LNCaP clone FGC (cell line): ENCODE measurements at regions not wholly inside any gene's neighbourhood (a gene's known extent, or its start where the extent isn't known, plus 50 kb on each side); places are given as distances from the start of the nearest gene placed in this dataset.

Experiments
- DNase-seq: peaks from one replicate; pipeline ENCODE4 v3.0.0-alpha.2; 2011; ENCODE audit warnings: low read depth
- H3K4me3 ChIP-seq: 2 replicates; pipeline ENCODE4 v1.5.1; 2011; ENCODE audit warnings: mild to moderate bottlenecking, low read depth, low read length, control low read depth
- TF ChIP-seq, protein P1 (sequence below): IDR thresholded peaks from 2 replicates; pipeline ENCODE4 v1.5.1; 2012; ENCODE audit warnings: mild to moderate bottlenecking; ENCODE audit not compliant: control insufficient read depth, insufficient read depth; ENCODE audit errors: extremely low read depth

GRCh38 chr14:65208548-65208947, 106.2 kb upstream of the MAX start:
- no peak overlapping the region for H3K4me3 ChIP-seq
- TF ChIP-seq, protein P1, sequence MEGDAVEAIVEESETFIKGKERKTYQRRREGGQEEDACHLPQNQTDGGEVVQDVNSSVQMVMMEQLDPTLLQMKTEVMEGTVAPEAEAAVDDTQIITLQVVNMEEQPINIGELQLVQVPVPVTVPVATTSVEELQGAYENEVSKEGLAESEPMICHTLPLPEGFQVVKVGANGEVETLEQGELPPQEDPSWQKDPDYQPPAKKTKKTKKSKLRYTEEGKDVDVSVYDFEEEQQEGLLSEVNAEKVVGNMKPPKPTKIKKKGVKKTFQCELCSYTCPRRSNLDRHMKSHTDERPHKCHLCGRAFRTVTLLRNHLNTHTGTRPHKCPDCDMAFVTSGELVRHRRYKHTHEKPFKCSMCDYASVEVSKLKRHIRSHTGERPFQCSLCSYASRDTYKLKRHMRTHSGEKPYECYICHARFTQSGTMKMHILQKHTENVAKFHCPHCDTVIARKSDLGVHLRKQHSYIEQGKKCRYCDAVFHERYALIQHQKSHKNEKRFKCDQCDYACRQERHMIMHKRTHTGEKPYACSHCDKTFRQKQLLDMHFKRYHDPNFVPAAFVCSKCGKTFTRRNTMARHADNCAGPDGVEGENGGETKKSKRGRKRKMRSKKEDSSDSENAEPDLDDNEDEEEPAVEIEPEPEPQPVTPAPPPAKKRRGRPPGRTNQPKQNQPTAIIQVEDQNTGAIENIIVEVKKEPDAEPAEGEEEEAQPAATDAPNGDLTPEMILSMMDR, result no peak
- no peak for DNase-seq

DNA sequence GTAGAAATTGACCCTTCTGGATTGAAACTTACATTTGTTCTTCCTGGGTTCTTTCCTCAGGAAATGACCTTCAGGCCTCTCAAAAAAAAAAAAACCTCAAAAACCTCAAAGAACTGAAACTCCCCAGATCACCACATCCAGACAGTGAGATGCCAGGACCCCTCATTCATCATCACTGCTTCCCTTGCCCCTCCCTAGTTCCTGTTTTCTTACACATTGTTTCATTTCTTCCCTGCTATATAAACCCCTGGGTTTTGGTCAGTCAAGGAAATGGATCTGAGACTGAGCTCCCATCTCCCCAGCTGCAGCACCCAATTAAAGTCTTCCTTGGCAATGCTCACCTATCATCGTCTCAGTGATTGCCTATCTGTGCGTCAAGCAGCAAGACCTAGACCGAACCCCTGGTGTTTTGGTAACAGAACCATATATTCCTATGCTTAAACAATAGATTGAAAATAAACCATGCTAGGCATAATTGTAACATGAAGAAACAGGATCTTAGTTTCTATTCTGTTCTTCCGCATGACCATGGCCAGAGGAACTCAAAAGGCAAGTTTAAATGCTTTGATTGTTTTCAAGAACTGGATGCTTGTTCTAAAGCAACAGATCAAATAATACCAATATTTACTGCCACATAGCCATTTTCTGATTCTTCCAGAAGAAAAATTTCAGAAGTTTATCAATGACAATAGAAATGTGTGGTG, 108.0 kb upstream of the MAX start:
- TF ChIP-seq, protein P1, result no peak
- H3K4me3 ChIP-seq, result no peak overlapping the region
- DNase-seq, result no peak

DNA sequence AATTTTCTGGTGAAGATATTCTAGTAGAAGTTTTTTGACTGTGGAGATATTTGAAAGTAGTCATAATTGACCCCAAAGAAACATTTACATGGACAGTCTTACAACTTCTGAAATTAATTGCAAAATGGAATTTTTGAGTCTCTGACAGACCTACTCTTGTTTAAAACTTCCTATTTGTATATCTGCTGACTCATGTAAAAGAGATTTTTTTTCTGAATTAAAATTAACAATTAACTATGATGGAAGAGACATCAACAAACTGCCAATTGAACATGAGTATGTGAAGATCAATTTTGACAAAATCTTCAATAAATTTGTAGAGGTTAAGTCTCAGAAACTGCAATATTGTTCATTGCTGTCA, 108.5 kb upstream of the MAX start:
- TF ChIP-seq, protein P1, result no peak
- H3K4me3 ChIP-seq, result no peak overlapping the region
- DNase-seq, result no peak

- no peak for DNase-seq
- no peak overlapping the region for H3K4me3 ChIP-seq
- TF ChIP-seq, protein P1, result no peak
These were observed 109.1 kb upstream of the MAX start for GRCh38 chr14:65211341-65211987.

DNA sequence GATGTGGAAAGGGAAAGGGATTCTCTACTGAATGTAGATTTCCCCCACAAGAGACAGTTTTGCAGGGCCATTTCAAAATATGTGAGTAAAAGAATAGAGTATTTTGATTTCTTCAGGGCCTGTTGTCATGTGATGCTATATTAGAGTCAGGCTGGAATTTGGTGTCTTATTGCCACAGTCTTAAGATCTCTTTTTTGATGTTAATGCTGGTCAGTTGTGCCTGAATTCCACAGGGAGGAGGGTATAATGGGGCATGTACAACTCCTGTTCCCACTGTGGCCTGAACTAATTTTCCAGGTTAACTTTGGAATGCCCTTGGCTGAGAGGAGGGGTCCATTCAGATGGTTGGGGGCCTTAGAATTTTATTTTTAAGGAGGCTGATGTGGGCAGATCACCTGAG, 111.0 kb upstream of the MAX start:
- no peak for DNase-seq
- TF ChIP-seq, protein P1, result no peak
- no peak overlapping the region for H3K4me3 ChIP-seq

GRCh38 chr14:65214741-65215140, 112.4 kb upstream of the MAX start:
- no peak for DNase-seq
- H3K4me3 ChIP-seq, result no peak overlapping the region
- TF ChIP-seq, protein P1, result no peak

DNA sequence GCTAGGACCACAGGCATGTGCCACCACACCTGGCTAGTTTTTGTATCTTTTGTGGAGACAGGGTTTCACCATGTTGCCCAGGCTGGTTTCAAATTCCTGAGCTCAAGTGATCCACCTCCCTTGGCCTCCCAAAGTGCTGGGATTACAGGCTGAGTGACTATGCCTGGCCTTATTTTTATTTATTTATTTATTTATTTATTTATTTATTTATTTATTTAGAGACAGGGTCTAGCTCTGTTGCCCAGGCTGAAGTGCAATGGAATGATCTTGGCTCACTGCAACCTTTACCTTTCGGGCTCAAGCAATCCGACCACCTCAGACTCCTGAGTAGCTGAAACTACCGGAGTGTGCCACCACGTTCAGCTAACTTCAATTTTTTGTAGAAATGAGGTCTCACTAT, 117.0 kb upstream of the MAX start:
- H3K4me3 ChIP-seq, result no peak overlapping the region
- DNase-seq, result no peak
- TF ChIP-seq, protein P1, result no peak
